T-cell (primary cell): ENCODE measurements at regions not wholly inside any gene's neighbourhood (a gene's known extent, or its start where the extent isn't known, plus 50 kb on each side); places are given as distances from the start of the nearest gene placed in this dataset.
"Not testable (repeated sequence)": the region's sequence is repeated elsewhere in the genome, so short reads cannot be mapped to it uniquely, and the experiment has no call there.

Experiments
- ATAC-seq, 4 experiments: fragments of 200-7000 bp in 3 of 4; fragments of 150-1000 bp in 1 of 4; cut with Tn5 transposase; replicated peaks in 1 of 4; 1 replicate in 3 of 4; 2 replicates in 1 of 4; pipeline ENCODE4 v1.10.0; 2021; ENCODE audit warnings: moderate library complexity in 3 of 4, mild to moderate bottlenecking in 2 of 4, moderate number of reproducible peaks in 1 of 4
- CTCF ChIA-PET, 2 donors: fragments of 300-600 bp; sonication (Branson Sonifier 250); formaldehyde crosslinking; loops; one replicate each; lab custom pipeline; 2022; ENCODE audit warnings: antibody characterized with exemption in 2 of 2; lab: Charles Lee
- POLR2A ChIA-PET, 2 donors: fragments of 300-600 bp; sonication (Branson Sonifier 250); formaldehyde crosslinking; loops; one replicate each; lab custom pipeline; 2022; ENCODE audit warnings: antibody characterized with exemption in 2 of 2; lab: Charles Lee
- DNase-seq, 35 experiments: peaks; one replicate each; pipeline versions ENCODE4 v3.0.0 to v3.0.0-alpha.2; 2013 to 2023
- H3K27ac ChIP-seq: one replicate; pipeline ENCODE4 v1.5.1; 2013; ENCODE audit warnings: low read length
- H3K27me3 ChIP-seq, 2 experiments: replicated peaks in 1 of 2; 1 replicate in 1 of 2; 2 replicates in 1 of 2; pipeline versions ENCODE4 v1.6.1 to v1.7.0; 2013; ENCODE audit warnings: low read length in 1 of 2, mixed read lengths in 1 of 2; ENCODE audit not compliant: control insufficient read depth in 2 of 2, insufficient read depth in 2 of 2; ENCODE audit errors: extremely low read depth in 1 of 2
- H3K36me3 ChIP-seq, 2 donors: 1 replicate in 1 of 2; 2 replicates in 1 of 2; pipeline versions ENCODE4 v1.6.1 to v1.7.0; 2013; ENCODE audit warnings: low read length in 1 of 2; ENCODE audit not compliant: control insufficient read depth in 2 of 2, insufficient read depth in 1 of 2; ENCODE audit errors: extremely low read depth in 1 of 2
- H3K4me1 ChIP-seq, 2 experiments: 1 replicate in 1 of 2; 2 replicates in 1 of 2; pipeline versions ENCODE4 v1.6.1 to v1.7.0; 2013; ENCODE audit warnings: low read length in 2 of 2, mixed read lengths in 1 of 2; ENCODE audit not compliant: insufficient read depth in 2 of 2, control insufficient read depth in 1 of 2; ENCODE audit errors: extremely low read depth in 1 of 2
- H3K4me3 ChIP-seq, 2 donors: 1 replicate in 1 of 2; 2 replicates in 1 of 2; pipeline versions ENCODE4 v1.5.1 to v1.7.0; 2013; ENCODE audit warnings: mild to moderate bottlenecking in 2 of 2, low read length in 1 of 2, moderate library complexity in 1 of 2; ENCODE audit not compliant: control insufficient read depth in 1 of 2; ENCODE audit errors: extremely low read depth in 1 of 2
- H3K9me3 ChIP-seq: 2 replicates; pipeline ENCODE4 v1.7.0; 2013
- H3K27ac Mint-ChIP-seq, 2 donors: one replicate each; pipeline ENCODE4 v1.8.0; 2020 to 2021; ENCODE audit warnings: mild to moderate bottlenecking in 2 of 2, mixed read lengths in 2 of 2
- H3K27me3 Mint-ChIP-seq, 2 donors: one replicate each; pipeline ENCODE4 v1.8.0; 2021 to 2022; ENCODE audit warnings: mixed read lengths in 2 of 2
- H3K36me3 Mint-ChIP-seq: one replicate; pipeline ENCODE4 v1.8.0; 2021; ENCODE audit warnings: mixed read lengths
- H3K4me1 Mint-ChIP-seq, 3 donors: one replicate each; pipeline ENCODE4 v1.8.0; 2020 to 2022; ENCODE audit warnings: mixed read lengths in 3 of 3, mild to moderate bottlenecking in 1 of 3
- H3K4me3 Mint-ChIP-seq, 3 donors: one replicate each; pipeline ENCODE4 v1.8.0; 2020 to 2022; ENCODE audit warnings: mild to moderate bottlenecking in 3 of 3, mixed read lengths in 3 of 3, moderate library complexity in 3 of 3
- H3K9me3 Mint-ChIP-seq, 3 donors: one replicate each; pipeline ENCODE4 v1.8.0; 2020 to 2022; ENCODE audit warnings: mixed read lengths in 3 of 3
- WGBS: methylation state at CpG from one replicate; pipeline ENCODE4 v1.1.5; 2013; ENCODE audit warnings: missing lambda C conversion rate; ENCODE audit not compliant: insufficient coverage; 5-methylcytosine and 5-hydroxymethylcytosine counted together

DNA sequence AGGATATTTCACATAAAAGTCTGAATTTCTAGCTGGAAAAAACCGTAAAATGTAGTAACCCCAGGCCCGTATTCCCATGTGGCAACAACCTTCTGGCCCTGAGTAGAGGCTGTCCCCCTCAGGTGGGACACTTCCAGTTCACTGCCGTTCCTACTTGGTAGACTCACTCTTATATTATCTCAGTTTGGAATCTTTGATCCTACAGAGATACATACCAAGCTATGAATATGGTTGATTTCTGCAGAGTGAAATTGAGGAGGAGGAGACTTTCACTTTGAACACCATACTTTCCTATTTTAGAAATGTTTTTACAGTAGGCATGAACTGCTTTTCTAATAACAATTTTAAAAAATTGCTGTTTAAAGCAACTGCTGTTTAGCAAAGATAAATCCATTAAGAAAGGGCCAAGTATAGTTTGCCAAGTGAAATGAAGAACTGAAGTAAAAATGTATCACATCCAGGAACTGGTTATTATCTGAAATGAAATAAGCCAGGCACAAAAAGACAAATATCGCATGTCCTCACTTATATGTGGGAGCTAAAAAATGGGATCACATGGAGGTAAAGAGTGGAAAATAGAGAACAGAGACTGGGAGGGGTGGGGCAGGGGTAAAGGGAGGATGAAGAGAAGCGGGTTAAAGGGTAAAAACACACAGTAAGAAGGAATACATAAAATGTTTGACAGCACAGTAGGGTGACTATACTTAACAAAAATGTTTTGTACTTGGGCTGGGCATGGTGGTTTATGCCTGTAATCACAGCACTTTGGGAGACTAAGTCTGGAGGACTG, 92.8 kb upstream of the METAP2 start:
- Histone ChIP-seq H3K27ac (no peak overlapping the region), H3K9me3 (no peaks in the 10 kb centered on the region), H3K4me3 (no peak overlapping the region), H3K4me1 (no peaks in the 10 kb centered on the region), H3K36me3 (no peaks in the 10 kb centered on the region), H3K27me3 (no peaks in the 10 kb centered on the region)
- H3K4me1 Mint-ChIP-seq, result no peaks in the 10 kb centered on the region
- ChIA-PET CTCF (interaction anchor here in 1 of 2 donors (0.6 kb wide), 1 partner anchor 1205 kb away, joined by 5 read pairs; no protein-coding TSS in a partner anchor), POLR2A (no interaction called here)
- ATAC-seq, result no peak
- no peaks in the 10 kb centered on the region for H3K36me3 Mint-ChIP-seq
- no peaks in the 10 kb centered on the region for H3K27me3 Mint-ChIP-seq
- 93% methylated on average over 2 of the region's 5 CpGs for WGBS
- no peaks in the 10 kb centered on the region for H3K9me3 Mint-ChIP-seq
- no peak overlapping the region for H3K27ac Mint-ChIP-seq
- H3K4me3 Mint-ChIP-seq, result no peak overlapping the region
- no peak for DNase-seq

DNA sequence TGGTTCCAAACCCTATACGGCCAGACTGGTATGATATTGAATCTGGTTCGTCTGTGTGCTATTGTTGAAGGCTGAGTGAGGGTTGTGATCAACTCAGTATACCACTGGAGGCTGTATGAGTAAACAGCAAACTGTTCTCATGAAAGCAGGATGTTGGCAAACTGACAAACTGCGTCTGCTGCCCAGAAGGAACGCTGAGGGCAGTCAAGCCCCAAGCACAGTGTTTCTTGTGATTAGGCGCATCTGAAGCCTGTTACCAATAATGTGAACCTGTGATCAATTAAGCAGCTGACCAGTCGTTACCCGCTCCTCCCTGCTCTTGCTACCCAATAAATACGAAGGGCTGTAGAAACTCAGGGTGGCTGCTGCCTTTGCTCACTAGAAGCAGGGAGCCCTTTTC, 90.0 kb upstream of the METAP2 start:
- WGBS, result 93% methylated on average over 8 of the region's 8 CpGs
- POLR2A ChIA-PET, CTCF ChIA-PET: not testable (repeated sequence)

DNA sequence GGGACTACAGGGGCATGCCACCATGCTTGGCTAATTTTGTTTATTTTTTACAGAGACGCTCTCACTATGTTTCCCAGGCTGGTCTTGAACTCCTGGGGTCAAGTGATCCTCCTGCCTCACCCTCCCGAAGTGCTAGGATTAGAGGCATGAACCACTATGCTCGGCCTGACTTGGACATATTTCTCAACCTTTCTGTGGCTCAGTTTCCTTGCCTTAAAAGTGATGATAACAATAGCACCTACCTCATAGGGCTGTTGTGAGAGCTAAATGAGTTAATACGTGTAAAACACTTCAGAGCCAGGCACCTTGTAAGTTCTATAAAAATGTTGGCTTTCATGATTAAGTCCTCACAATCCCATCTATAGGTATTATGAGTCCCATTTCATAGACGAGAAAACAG, 89.2 kb upstream of the METAP2 start:
- POLR2A ChIA-PET, result no interaction called here
- WGBS, result no CpG with 5 or more reads among the region's 5 CpGs
- H3K4me3 Mint-ChIP-seq, result no peak overlapping the region
- H3K27ac Mint-ChIP-seq, result no peak overlapping the region
- Histone ChIP-seq H3K27me3 (no peaks in the 10 kb centered on the region), H3K4me3 (no peak overlapping the region), H3K4me1 (no peaks in the 10 kb centered on the region), H3K36me3 (no peaks in the 10 kb centered on the region), H3K9me3 (no peaks in the 10 kb centered on the region), H3K27ac (no peak overlapping the region)
- DNase-seq (no peak), ATAC-seq (no peak)
- no peaks in the 10 kb centered on the region for H3K36me3 Mint-ChIP-seq
- peaks cover 0 to 5% of the 10 kb centered on the region in 2 donors for H3K27me3 Mint-ChIP-seq
- CTCF ChIA-PET, result no interaction called here
- no peaks in the 10 kb centered on the region for H3K9me3 Mint-ChIP-seq
- no peaks in the 10 kb centered on the region for H3K4me1 Mint-ChIP-seq

More for the DNA sequence above, 90.0 kb upstream of the METAP2 start:
- not testable (repeated sequence) for H3K4me1 Mint-ChIP-seq, H3K27me3 ChIP-seq, H3K4me3 Mint-ChIP-seq, ATAC-seq, H3K27ac Mint-ChIP-seq, H3K4me3 ChIP-seq, DNase-seq, H3K36me3 Mint-ChIP-seq, H3K27me3 Mint-ChIP-seq, H3K9me3 ChIP-seq, H3K27ac ChIP-seq, H3K4me1 ChIP-seq, H3K36me3 ChIP-seq, H3K9me3 Mint-ChIP-seq

DNA sequence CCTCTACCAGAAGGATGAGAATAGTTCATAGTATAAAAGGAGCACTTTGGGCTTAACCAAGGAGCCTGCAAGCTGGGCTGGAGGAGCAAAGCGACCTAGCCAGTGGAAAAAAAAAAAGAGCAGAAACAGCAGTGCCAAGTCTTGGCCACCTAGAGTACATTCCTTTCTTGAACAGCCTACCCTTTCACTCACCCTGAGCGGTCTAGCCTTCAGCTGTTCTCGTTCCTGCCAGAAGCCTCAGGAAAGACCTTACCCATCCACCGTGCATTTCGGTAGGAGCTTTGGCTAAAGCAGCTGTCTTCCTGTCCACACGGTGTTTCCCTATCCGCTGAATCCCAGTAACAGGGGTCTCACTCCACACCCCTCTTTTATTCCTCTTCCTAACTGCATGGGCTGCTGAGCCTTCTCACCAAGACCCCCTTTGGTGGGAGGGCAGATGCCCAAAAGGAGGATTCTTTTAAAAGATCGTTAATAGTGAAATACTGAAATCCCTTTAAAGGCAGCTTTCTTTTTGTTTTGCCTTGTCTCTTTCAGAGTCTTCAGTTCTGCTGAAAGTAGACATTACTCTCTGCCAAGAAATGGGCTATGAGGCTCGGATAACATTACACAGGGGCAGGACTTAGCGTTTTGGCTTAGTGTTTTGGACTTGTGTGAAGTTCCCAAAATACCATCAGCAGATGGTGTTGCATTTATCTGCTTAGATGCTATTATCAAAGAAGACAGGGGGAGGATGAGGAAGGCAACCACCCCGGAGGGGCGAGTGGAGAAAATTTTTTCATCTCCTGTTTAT, 88.5 kb upstream of the METAP2 start:
- Histone ChIP-seq H3K27ac (no peak overlapping the region), H3K27me3 (no peaks in the 10 kb centered on the region), H3K4me3 (no peak overlapping the region), H3K9me3 (no peaks in the 10 kb centered on the region), H3K36me3 (no peaks in the 10 kb centered on the region), H3K4me1 (no peaks in the 10 kb centered on the region)
- 81% methylated on average over 4 of the region's 12 CpGs for WGBS
- ChIA-PET CTCF (no interaction called here), POLR2A (no interaction called here)
- DNase-seq (no peak), ATAC-seq (no peak)
- no peaks in the 10 kb centered on the region for H3K4me1 Mint-ChIP-seq
- H3K36me3 Mint-ChIP-seq, result no peaks in the 10 kb centered on the region
- H3K27ac Mint-ChIP-seq, result no peak overlapping the region
- H3K27me3 Mint-ChIP-seq, result peaks cover 0 to 5% of the 10 kb centered on the region in 2 donors
- H3K9me3 Mint-ChIP-seq, result no peaks in the 10 kb centered on the region
- no peak overlapping the region for H3K4me3 Mint-ChIP-seq

DNA sequence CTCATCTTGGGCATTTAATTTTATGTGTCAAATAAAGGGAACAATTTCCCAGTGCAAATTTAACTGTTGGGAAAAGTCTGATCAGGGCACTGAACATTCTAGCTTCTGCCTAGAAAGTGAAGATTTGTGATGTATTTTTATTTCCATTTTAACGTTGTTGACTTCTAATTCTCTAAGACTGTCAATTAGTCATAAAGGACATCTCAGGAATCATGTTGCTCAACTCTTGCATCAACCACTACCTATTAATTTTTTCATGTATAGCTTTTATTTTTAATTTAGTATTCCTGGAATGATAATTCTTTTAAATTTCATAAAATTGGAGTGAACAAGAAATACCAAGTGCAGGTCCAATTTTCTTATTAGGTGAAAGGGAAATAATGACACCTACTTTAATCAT, 87.9 kb upstream of the METAP2 start:
- H3K4me3 ChIP-seq, result no peak overlapping the region
- Mint-ChIP-seq H3K4me3 (no peak overlapping the region), H3K4me1 (no peaks in the 10 kb centered on the region), H3K27me3 (peaks cover 0 to 5% of the 10 kb centered on the region in 2 donors), H3K27ac (no peak overlapping the region), H3K36me3 (no peaks in the 10 kb centered on the region), H3K9me3 (no peaks in the 10 kb centered on the region)
- H3K36me3 ChIP-seq, result no peaks in the 10 kb centered on the region
- ChIA-PET CTCF (no interaction called here), POLR2A (no interaction called here)
- no peaks in the 10 kb centered on the region for H3K9me3 ChIP-seq
- ATAC-seq (no peak), DNase-seq (no peak)
- WGBS, result no CpG with 5 or more reads among the region's 1 CpG
- no peaks in the 10 kb centered on the region for H3K4me1 ChIP-seq
- no peak overlapping the region for H3K27ac ChIP-seq
- H3K27me3 ChIP-seq, result no peaks in the 10 kb centered on the region

DNA sequence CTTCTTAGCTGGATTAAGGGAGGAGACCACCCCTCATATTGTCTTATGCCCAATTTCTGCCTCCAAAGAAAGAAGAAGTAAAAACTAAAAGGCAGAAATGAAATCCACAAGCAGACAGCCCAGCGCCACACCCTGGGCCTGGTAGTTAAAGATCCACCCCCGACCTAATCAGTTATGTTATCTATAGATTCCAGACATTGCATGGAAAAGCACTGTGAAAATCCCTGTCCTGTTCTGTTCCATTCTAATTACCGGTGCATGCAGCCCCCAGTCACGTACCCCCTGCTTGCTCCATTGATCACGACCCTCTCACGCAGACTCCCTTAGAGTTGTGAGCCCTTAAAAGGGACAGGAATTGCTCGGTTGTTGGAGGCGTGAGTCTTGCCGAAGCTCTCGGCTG, 85.7 kb upstream of the METAP2 start:
- POLR2A ChIA-PET, result interaction anchor here in 1 of 2 donors (0.6 kb wide), 1 partner anchor 1550 kb away, joined by 3 read pairs; no protein-coding TSS in a partner anchor
- H3K9me3 ChIP-seq, ATAC-seq, H3K4me1 Mint-ChIP-seq, H3K4me3 Mint-ChIP-seq, H3K27ac ChIP-seq, DNase-seq, CTCF ChIA-PET, H3K36me3 ChIP-seq, H3K27ac Mint-ChIP-seq, H3K36me3 Mint-ChIP-seq, H3K4me3 ChIP-seq, H3K27me3 ChIP-seq, H3K9me3 Mint-ChIP-seq, H3K4me1 ChIP-seq, H3K27me3 Mint-ChIP-seq: not testable (repeated sequence)
- WGBS, result 76% methylated on average over 3 of the region's 10 CpGs
